HL-60 (cell line): ENCODE measurements at regions not wholly inside any gene's neighbourhood (a gene's known extent, or its start where the extent isn't known, plus 50 kb on each side); places are given as distances from the start of the nearest gene placed in this dataset.

Source experiments
- TF ChIP-seq, protein P1 (sequence below): IDR thresholded peaks from 2 replicates; pipeline ENCODE4 v1.6.1; 2012; ENCODE audit warnings: low read depth; ENCODE audit not compliant: insufficient replicate concordance
- TF ChIP-seq, protein P2 (sequence below): IDR thresholded peaks from one replicate; pipeline ENCODE4 v1.5.1; 2011; ENCODE audit warnings: low read length, control low read depth, inconsistent platforms; ENCODE audit not compliant: insufficient read depth

DNA sequence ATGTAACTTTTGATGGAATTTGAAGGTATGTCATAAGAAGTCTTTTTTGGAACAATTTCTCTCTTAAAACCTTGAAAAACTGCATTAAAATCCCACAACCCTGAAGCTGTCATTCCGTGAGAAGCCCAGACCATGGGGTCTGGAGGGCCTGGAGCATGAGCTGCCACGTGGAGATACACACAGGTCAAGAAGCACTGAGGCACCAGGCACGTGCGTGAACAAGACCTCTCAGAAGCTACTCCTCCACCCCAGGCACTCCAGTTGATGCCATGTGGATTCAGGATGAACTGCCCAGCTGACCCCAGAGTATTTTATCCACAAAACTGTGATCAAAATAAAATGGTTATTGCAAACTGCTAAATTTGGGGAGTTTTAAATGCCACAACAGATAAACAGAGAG, 227.5 kb upstream of the BRINP1 start:
- TF ChIP-seq, protein P1, sequence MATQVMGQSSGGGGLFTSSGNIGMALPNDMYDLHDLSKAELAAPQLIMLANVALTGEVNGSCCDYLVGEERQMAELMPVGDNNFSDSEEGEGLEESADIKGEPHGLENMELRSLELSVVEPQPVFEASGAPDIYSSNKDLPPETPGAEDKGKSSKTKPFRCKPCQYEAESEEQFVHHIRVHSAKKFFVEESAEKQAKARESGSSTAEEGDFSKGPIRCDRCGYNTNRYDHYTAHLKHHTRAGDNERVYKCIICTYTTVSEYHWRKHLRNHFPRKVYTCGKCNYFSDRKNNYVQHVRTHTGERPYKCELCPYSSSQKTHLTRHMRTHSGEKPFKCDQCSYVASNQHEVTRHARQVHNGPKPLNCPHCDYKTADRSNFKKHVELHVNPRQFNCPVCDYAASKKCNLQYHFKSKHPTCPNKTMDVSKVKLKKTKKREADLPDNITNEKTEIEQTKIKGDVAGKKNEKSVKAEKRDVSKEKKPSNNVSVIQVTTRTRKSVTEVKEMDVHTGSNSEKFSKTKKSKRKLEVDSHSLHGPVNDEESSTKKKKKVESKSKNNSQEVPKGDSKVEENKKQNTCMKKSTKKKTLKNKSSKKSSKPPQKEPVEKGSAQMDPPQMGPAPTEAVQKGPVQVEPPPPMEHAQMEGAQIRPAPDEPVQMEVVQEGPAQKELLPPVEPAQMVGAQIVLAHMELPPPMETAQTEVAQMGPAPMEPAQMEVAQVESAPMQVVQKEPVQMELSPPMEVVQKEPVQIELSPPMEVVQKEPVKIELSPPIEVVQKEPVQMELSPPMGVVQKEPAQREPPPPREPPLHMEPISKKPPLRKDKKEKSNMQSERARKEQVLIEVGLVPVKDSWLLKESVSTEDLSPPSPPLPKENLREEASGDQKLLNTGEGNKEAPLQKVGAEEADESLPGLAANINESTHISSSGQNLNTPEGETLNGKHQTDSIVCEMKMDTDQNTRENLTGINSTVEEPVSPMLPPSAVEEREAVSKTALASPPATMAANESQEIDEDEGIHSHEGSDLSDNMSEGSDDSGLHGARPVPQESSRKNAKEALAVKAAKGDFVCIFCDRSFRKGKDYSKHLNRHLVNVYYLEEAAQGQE: no peak
- TF ChIP-seq, protein P2, sequence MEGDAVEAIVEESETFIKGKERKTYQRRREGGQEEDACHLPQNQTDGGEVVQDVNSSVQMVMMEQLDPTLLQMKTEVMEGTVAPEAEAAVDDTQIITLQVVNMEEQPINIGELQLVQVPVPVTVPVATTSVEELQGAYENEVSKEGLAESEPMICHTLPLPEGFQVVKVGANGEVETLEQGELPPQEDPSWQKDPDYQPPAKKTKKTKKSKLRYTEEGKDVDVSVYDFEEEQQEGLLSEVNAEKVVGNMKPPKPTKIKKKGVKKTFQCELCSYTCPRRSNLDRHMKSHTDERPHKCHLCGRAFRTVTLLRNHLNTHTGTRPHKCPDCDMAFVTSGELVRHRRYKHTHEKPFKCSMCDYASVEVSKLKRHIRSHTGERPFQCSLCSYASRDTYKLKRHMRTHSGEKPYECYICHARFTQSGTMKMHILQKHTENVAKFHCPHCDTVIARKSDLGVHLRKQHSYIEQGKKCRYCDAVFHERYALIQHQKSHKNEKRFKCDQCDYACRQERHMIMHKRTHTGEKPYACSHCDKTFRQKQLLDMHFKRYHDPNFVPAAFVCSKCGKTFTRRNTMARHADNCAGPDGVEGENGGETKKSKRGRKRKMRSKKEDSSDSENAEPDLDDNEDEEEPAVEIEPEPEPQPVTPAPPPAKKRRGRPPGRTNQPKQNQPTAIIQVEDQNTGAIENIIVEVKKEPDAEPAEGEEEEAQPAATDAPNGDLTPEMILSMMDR: no peak
